ENCODE measurements at regions not wholly inside any gene's neighbourhood (a gene's known extent, or its start where the extent isn't known, plus 50 kb on each side); places are given as distances from the start of the nearest gene placed in this dataset.

- no peak for DNase-seq (ENCODE audit: low read depth)
- TF ChIP-seq, protein P1, sequence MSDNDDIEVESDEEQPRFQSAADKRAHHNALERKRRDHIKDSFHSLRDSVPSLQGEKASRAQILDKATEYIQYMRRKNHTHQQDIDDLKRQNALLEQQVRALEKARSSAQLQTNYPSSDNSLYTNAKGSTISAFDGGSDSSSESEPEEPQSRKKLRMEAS (IDR thresholded peaks at IDR 0.05; ENCODE audit: low read depth, low read length): no peak
- TF ChIP-seq MYC (IDR thresholded peaks at IDR 0.05; ENCODE audit: low read depth, low read length) (no peak), POLR2A (IDR thresholded peaks at IDR 0.05; ENCODE audit: extremely low read depth, insufficient read length) (no peak)
- TF ChIP-seq, protein P2, sequence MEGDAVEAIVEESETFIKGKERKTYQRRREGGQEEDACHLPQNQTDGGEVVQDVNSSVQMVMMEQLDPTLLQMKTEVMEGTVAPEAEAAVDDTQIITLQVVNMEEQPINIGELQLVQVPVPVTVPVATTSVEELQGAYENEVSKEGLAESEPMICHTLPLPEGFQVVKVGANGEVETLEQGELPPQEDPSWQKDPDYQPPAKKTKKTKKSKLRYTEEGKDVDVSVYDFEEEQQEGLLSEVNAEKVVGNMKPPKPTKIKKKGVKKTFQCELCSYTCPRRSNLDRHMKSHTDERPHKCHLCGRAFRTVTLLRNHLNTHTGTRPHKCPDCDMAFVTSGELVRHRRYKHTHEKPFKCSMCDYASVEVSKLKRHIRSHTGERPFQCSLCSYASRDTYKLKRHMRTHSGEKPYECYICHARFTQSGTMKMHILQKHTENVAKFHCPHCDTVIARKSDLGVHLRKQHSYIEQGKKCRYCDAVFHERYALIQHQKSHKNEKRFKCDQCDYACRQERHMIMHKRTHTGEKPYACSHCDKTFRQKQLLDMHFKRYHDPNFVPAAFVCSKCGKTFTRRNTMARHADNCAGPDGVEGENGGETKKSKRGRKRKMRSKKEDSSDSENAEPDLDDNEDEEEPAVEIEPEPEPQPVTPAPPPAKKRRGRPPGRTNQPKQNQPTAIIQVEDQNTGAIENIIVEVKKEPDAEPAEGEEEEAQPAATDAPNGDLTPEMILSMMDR (IDR thresholded peaks at IDR 0.05; ENCODE audit: low read depth, low read length): no peak
- no peak overlapping the region for H3K4me3 ChIP-seq (ENCODE audit: low read depth, low read length)
Observed at GRCh38 chr3:177721864-177722785, 524.8 kb upstream of the TBL1XR1 start.

- H3K4me3 ChIP-seq (ENCODE audit: low read depth, low read length): no peak overlapping the region
- DNase-seq (ENCODE audit: low read depth): no peak
- TF ChIP-seq MYC (IDR thresholded peaks at IDR 0.05; ENCODE audit: low read depth, low read length): no peak
- TF ChIP-seq, protein P1 (IDR thresholded peaks at IDR 0.05; ENCODE audit: low read depth, low read length): no peak
- TF ChIP-seq POLR2A (IDR thresholded peaks at IDR 0.05; ENCODE audit: extremely low read depth, insufficient read length): no peak
- TF ChIP-seq, protein P2 (IDR thresholded peaks at IDR 0.05; ENCODE audit: low read depth, low read length): no peak
Observed at GRCh38 chr3:177724020-177724638, 526.8 kb upstream of the TBL1XR1 start.

DNA sequence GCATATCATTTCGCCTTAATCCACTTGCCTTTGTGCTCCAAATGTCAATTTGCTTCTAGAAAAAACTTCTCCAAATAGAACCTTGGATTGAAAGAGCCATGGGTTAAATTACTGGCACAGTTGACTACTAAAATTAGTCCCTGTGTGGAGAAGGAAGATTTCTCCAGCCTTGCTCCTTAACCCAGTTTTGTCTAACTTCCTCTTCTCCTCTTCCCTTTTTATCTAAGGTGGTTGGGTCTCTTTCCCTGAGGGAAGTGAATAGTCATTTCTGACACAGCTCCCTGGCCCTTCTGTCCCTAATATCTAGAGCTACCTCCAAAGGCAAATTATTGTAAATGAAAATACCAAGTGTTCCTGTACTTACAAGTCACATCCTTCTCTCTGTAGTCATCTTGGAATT lies 527.9 kb upstream of the TBL1XR1 start:
- no peak overlapping the region for H3K4me3 ChIP-seq (ENCODE audit: low read depth, low read length)
- no peak for TF ChIP-seq MYC (IDR thresholded peaks at IDR 0.05; ENCODE audit: low read depth, low read length)
- no peak for TF ChIP-seq POLR2A (IDR thresholded peaks at IDR 0.05; ENCODE audit: extremely low read depth, insufficient read length)
- TF ChIP-seq, protein P2 (IDR thresholded peaks at IDR 0.05; ENCODE audit: low read depth, low read length): no peak
- TF ChIP-seq, protein P1 (IDR thresholded peaks at IDR 0.05; ENCODE audit: low read depth, low read length): no peak
- peak; percentile 43 for DNase-seq (ENCODE audit: low read depth)

DNA sequence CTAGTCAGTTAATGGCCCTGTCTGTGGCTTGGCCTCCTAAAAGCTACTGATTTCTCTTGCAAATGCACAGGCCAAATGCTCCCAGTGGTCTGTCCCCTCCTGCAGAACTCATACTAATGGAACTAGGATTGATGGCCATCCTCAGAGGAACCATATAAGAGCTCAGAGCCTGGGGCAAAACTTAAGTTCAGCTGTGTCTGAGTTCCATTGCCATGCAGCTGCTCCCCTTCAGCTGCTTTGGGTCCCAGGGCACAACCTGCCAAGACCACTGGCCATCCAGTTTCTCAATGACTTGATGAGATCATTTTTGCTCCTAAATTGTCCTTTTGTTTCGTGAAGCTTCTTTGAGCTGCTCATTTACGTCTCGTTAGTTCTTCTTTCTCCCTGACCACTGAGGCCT lies 529.5 kb upstream of the TBL1XR1 start:
- TF ChIP-seq POLR2A (IDR thresholded peaks at IDR 0.05; ENCODE audit: extremely low read depth, insufficient read length) (no peak), MYC (IDR thresholded peaks at IDR 0.05; ENCODE audit: low read depth, low read length) (no peak)
- TF ChIP-seq, protein P2 (IDR thresholded peaks at IDR 0.05; ENCODE audit: low read depth, low read length): no peak
- TF ChIP-seq, protein P1 (IDR thresholded peaks at IDR 0.05; ENCODE audit: low read depth, low read length): no peak
- no peak for DNase-seq (ENCODE audit: low read depth)
- no peak overlapping the region for H3K4me3 ChIP-seq (ENCODE audit: low read depth, low read length)

DNA sequence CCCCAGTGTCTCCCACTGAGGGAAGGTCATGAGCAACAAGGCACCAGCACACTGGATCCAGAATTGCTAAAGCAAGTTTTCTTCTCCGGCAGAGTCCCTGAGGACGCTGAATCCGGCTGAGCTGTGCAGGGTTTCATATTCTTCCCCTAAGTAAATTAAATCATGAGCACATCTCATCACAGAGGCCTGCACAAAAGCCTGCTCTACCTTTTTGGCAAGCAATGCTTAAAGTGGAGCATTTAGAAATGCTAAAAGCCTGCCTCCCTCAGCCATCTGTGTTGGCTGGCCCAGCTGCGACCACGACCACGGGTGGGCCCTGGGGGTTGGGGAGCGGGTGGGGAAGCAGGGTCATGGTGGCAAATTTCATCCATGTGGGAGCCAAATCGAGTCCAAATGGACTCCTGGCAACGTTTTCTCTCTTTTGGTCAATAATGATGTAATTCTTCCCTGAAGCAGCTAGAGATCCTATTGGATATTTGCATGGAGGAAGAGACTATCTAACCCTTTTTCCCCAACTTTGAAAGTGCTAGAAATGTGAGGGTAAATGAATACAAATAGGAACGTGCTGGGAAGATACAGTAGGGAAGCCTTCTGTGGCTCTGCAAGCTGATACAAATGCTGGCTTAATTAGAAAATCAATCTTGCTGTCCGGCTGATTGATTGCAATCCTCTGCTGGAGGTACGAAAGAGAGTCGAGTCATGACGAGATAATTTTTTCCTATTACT lies 532.8 kb upstream of the TBL1XR1 start:
- no peak overlapping the region for H3K4me3 ChIP-seq (ENCODE audit: low read depth, low read length)
- TF ChIP-seq, protein P1 (IDR thresholded peaks at IDR 0.05; ENCODE audit: low read depth, low read length): no peak
- TF ChIP-seq, protein P2 (IDR thresholded peaks at IDR 0.05; ENCODE audit: low read depth, low read length): no peak
- TF ChIP-seq MYC (IDR thresholded peaks at IDR 0.05; ENCODE audit: low read depth, low read length) (no peak), POLR2A (IDR thresholded peaks at IDR 0.05; ENCODE audit: extremely low read depth, insufficient read length) (no peak)
- DNase-seq (ENCODE audit: low read depth): no peak
